ENCODE measurements at regions not wholly inside any gene's neighbourhood (a gene's known extent, or its start where the extent isn't known, plus 50 kb on each side); places are given as distances from the start of the nearest gene placed in this dataset.
"Not testable (repeated sequence)": the region's sequence is repeated elsewhere in the genome, so short reads cannot be mapped to it uniquely, and the experiment has no call there.

DNA sequence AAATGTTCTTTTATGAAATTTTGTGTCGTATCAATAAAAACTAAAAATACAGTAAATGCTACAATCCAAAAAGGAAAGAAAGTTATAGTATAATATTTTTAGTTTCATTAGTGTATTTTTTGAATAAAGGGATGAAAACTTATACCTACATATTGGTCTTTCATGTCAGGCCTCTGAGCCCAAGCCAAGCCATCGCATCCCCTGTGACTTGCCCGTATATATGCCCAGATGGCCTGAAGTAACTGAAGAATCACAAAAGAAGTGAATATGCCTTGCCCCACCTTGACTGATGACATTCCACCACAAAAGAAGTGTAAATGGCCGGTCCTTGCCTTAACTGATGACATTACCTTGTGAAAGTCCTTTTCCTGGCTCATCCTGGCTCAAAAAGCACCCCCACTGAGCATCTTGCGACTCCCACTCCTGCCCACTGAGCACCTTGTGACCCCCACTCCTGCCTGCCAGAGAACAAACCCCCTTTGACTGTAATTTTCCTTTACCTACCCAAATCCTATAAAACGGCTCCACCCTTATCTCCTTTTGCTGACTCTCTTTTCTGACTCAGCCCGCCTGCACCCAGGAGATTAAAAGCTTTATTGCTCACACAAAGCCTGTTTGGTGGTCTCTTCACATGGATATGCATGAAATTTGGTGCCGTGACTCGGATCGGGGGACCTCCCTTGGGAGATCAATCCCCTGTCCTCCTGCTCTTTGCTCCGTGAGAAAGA lies 108.2 kb upstream of the PELI1 start:
- FAIRE-seq: not testable (repeated sequence)

DNA sequence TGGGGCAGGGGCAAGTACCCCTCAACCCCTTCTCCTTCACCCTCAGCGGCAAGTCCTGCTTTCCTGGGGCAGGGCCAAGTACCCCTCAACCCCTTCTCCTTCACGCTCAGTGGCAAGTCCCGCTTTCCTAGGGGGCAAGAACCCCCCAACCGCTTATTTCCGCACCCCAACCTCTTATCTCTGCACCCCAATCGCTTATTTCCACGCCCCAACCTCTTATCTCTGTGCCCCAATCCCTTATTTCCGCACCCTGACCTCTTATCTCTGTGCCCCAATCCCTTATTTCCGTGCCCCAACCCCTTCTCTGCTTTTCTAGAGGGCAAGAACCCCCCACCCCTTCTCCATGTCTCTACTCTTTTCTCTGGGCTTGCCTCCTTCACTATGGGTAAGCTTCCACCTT lies 109.2 kb upstream of the PELI1 start:
- not testable (repeated sequence) for FAIRE-seq

DNA sequence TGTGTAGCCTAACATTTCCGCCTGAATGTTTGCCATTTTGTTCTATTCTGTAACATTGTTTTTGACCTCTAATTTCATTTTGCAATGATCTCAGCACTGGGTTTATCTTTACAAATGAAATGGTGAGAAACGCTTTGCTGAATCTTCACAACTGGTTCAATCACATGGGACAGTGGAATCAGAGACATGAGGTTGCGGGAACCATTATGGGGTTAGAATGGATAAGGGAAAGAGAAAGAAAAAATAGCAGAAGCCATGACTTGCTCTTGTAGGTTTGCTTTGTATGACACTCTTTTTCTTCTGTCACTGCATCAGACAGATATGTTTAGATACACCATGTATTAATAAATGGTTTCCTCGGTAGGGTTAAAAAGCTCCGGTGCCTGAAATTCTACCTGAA lies 114.3 kb upstream of the PELI1 start:
- FAIRE-seq: no peak

- no peak for FAIRE-seq
These were observed 115.1 kb upstream of the PELI1 start for GRCh38 chr2:64259312-64259711.

DNA sequence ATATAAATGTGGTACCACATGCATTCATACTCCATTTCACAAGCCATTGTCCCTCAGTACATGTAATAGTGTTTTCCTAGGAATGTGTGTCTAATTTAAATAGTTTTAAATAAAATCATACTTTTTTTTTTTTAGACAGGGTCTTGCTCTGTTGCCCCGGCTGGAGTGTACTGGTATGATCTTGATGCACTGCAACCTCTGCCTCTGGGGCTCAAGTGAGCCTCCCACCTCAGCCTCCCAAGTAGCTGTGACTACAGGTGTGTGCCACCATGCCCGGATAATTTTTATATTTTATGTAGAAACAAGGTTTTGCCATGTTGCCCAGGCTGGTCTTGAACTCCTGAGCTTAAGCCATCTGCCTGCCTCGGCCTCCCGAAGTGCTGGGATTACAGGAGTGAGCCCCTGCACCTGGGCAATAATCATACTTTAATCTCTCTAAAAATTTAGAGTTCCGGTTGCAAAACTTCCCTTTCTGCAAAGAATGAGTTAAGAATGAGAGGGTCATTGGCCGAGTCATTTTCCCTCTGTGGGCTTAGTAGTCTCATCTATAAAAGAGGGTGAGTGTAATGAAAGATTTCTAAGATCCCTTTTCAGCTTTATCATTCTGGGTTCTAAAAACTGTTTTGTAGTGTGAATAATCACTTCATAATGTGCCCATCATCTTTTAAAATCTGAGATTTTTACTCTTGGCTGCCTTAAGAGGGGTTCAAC lies 116.0 kb upstream of the PELI1 start:
- FAIRE-seq: no peak

- no peak for FAIRE-seq
These were observed 116.6 kb upstream of the PELI1 start for GRCh38 chr2:64260817-64261216.

DNA sequence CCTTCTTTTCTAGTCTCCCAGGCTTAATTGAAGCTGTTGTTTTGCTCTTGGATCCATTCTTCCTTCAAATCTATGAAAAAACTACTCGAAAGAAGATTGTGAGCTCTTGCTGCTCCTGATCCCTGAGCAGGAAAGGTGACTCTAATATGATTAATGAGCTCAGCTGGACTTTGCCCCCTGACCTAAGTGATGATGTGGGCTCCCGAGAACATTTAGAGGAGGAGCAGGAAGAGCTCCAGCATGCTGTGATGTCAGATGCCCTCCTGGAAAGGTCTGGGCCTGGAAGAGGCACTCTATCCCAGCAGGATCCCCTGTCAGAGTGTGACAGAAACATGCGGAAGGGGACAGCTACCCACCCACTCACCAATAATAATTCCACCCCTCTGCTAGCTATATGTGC lies 117.9 kb upstream of the PELI1 start:
- FAIRE-seq: no peak

- FAIRE-seq: no peak
These were observed 118.6 kb upstream of the PELI1 start for GRCh38 chr2:64262816-64263215.

DNA sequence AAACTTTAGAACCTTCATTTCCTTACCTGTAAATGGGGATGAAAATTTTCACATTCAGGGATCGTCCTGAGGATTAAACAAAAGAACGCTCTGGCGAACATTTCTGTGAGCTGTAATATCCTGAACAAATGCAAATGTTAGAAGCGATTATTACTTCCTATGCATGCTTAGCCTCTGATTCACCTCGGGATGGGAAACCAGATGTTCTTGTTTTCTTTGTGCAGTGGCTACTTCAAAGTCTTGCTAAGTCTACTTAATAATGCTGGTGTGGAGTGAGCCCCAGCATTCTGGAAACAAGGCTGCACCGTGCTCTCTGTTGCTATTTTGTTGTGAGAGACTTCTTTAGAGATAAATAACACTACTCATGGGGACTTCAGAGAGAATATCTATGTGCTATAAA lies 119.1 kb upstream of the PELI1 start:
- FAIRE-seq: no peak

- FAIRE-seq: no peak
These were observed 123.5 kb upstream of the PELI1 start for GRCh38 chr2:64267699-64268098.

DNA sequence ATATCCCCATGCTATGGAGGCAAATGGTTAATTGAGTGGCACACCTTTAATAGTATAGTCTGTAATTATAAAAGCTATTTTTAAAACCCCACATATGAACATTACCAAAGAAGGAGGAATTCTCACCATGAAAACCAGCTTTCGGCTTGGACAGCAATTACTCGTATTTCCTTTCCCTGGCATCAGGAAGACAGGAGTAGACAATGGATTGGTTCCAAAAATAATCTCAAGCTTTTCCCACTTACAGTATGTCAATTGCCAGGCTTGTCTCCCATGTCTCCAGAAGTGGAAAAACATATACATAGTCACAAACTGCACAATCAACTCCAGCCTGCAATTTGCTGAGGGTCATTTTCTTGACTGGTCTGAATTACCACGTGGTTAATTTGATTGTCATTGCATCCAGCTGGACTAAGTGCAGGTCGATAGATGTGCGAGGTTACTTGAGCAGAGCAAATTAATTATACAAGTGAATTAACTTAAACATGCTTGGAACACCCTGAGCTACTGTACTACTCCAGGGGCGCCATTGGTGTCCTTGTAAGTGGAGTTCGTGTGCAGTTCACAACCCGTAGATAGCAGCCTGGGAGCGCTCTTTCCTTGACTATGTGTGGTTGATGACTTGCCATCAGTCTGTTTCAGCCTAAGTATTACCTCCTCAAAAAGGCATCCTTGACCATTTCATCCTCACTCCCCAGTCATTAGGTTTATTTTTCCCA lies 124.3 kb upstream of the PELI1 start:
- FAIRE-seq: no peak

- FAIRE-seq: no peak
These were observed 129.5 kb upstream of the PELI1 start for GRCh38 chr2:64273524-64274398.

GRCh38 chr2:64274399-64275173 lies 130.4 kb upstream of the PELI1 start:
- no peak for FAIRE-seq

DNA sequence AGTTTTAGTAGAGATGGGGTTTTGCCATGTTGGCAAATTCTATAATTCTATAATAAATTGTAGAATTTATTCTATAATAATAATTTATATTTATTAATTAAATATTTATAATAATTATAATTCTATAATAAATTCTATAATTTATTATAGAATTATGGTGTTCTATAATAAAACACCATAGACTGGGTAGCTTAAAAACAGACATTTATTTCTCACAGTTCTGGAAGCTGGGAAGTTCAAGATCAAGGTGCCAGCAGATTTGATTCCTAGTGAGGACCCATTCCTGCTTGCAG lies 130.9 kb upstream of the PELI1 start:
- FAIRE-seq: no peak

DNA sequence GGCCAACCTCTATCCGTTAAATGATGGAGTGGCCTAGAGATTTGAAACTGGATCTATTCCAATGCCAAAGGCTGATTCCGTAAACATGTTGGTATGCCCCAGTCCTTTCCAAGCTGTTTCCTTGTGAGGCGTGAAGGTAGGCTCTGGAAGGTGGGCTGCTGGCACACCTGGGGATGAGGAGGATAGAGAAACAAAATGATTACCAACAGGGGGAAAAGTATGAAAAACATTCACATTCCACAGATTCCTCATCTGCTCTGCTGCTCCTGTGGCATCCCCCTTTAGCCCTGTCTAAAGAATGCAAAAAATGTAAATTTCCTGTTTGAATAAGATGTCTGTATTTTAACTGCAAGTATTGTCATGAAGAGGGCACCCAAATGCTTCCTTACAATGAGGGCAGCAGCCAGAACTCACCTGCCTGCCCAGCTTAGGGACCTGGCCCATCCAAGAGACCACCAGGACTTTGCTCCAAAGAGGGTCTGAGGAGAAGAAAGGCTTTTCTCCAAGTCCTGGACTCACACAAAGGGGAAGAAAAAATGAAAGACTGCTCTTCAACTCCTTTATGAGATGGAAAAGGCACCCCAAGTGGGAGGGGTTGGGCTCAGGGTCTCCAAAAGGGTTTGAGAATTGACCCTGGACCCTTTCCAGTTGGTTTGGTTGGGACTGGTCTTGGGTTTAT lies 132.3 kb upstream of the PELI1 start:
- FAIRE-seq: no peak

DNA sequence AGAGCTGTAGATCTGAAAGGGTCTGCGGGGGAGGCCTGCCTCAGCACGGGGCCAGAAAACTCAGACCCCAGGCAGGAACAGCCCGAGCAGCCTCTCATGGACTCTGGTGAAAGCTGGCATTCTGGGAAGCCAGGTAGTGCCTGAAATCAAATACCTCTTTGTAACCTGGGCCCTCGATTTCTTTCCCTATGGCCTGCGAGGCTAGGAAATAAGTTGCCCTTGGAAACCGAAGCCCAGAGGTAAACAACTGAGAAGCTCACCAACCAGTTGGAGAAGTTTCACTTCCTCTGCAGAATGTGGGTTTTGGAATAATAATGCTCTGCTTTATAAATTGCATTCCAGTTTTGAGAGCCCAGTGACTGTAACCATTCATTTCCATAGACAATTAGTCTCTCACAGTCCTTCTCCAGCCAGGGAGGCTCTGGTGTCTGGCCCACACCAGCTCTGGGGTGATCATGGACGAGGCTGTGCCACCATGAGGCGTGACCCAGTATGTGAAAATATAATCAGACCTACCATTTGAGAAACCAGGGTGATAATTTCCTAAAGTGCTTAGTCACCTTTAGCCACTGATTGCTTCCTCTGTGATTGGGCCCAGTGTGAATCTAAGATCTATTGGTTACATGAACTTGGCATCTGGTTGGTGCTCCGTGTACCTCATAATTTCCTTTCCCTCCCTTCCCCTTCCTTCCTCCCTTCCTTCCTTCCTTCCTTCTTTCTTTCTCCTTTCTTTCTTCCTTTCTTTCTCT lies 133.1 kb upstream of the PELI1 start:
- no peak for FAIRE-seq

GRCh38 chr2:64280812-64281211 lies 136.6 kb upstream of the PELI1 start:
- not testable (repeated sequence) for FAIRE-seq

DNA sequence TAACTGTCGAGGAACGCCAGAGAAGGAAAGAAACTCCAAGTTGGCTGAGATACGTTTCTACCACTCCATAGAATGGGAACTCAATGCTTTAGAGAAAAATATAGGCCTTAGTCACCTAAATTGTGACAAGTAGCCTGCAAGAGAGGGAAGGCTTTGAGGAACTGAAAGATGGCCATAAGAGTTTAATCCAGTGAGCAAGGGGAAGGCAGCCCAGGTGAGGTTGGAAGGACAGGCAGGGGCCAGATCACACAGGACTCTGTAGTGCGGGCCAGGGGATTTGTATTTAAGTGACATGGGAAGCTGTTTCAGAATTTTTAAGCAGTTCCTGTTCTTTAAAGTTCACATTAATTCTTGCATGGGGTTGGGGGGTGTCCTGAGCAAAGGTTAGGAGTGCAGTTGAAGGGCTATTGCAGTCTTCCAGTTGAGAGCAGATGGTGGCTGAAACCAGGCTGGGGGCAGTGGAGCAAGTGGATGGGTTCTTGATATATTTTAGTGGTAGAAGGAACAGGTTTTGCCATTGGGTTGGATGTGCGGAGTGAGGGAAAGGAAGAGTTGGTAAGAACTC lies 138.9 kb upstream of the PELI1 start:
- FAIRE-seq: no peak

DNA sequence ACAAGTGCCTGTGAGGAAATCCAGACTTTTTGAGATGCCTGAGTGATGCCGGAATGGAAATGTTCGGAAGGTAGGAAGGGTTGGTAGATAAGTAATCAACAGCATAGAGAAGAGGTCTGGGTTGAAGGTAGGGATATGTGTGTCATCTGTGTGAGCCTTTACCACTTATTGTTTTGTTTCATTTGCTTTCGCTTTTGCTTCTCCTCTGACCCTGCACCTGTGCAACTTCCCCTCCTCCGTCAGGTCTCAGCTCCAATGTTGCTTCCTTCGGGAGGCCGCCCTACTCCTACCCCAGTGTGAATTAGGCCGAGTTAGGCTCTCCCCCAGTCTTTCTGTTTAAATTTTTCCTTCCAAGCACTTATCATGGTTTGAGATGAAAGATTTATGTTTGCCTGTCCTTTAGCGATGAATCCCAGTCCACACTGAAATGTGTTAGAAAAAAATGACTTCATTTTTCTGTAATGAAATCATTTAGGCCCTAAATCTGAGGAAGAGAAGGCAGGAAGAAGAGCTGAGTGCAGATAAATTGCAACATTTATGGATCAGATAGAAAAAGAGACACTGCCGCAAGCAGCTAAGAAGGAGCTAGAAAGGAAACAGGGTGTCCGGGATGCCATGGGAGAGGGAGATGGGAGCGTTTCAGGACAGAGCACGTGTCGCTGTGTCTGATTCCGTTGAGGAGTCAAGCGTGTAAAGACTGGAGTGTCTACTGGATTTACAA lies 139.6 kb upstream of the PELI1 start:
- FAIRE-seq: no peak

GRCh38 chr2:64284751-64285150 lies 140.5 kb upstream of the PELI1 start:
- no peak for FAIRE-seq

Data from colon (tissue), 2 donors.